Lower lobe of right lung (tissue), 2 donors: ENCODE measurements at regions not wholly inside any gene's neighbourhood (a gene's known extent, or its start where the extent isn't known, plus 50 kb on each side); places are given as distances from the start of the nearest gene placed in this dataset.

Experiments
- ATAC-seq, 2 donors: fragments of 200-7000 bp; cut with Tn5 transposase; one replicate each; pipeline ENCODE4 v1.9.1; 2020 to 2022; ENCODE audit warnings: mild to moderate bottlenecking in 2 of 2, moderate library complexity in 2 of 2
- DNase-seq: peaks from one replicate; pipeline ENCODE4 v3.0.0-alpha.2; 2020
- H3K27ac ChIP-seq: fragments of 200-600 bp; one replicate; pipeline ENCODE4 v1.8.0; 2022
- H3K27me3 ChIP-seq: fragments of 200-600 bp; one replicate; pipeline ENCODE4 v1.8.0; 2022; ENCODE audit warnings: low read depth
- H3K36me3 ChIP-seq: fragments of 200-600 bp; one replicate; pipeline ENCODE4 v1.8.0; 2022; ENCODE audit warnings: mild to moderate bottlenecking
- H3K4me1 ChIP-seq: fragments of 200-600 bp; one replicate; pipeline ENCODE4 v1.8.0; 2022
- H3K4me3 ChIP-seq: fragments of 200-600 bp; one replicate; pipeline ENCODE4 v1.8.0; 2022; ENCODE audit warnings: mild to moderate bottlenecking
- H3K9me3 ChIP-seq: fragments of 200-600 bp; one replicate; pipeline ENCODE4 v1.8.0; 2022
- intact Hi-C: fragments of 100-400 bp; cut with DNase I; formaldehyde crosslinking; loops from one replicate; pipeline ENCODE4 v1.11.0; 2022
- TF ChIP-seq, protein P1 (sequence below): fragments of 200-600 bp; IDR thresholded peaks from one replicate; pipeline ENCODE4 v1.8.0; 2022; ENCODE audit warnings: antibody characterized with exemption, mild to moderate bottlenecking
- donor health status: DM: no; HTN: yes; CAD: no; lungs with severe emphysema.

DNA sequence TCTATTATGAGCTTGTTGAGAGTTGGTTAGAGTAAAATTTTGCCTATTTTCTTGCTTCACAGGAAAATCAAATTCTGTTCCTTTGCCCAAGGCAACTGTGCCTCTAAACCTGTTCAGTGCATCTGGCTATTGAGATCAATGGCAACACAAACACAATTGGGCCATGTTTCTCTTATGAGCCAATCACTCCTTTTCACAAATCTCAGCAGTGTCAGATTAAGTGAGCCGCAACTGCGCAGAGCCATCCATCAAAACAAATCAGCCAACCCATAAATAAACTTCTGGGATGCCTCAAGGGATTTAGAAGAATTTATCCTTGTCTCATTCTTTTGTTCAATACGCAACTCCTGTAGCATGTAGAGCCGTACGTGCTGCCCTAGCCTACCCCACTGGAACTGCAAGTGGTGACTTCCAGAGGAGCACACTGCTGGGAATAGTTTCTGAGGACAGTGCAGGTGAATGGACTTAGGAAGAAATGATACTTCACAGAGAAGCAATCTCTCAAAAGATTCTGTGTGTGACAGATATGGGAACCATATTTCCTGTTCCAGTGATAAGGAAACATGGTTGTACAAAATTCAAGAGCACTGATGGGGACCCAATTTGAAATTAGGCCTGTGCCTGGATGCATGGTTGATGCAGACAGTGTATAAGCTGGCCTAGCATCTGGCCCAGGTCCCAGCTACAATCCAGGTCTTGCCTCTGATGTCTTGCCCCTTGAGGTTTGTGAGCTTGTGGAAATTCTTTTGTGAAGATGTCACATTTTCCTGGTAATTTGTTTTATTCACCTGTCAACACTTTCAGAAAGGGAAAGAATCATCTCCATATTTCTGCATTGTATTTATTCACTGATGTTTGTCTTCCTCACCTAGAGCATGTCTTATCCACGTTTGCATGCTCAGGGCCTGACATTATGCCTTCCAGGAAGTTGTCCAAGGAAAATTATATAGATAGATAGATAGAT is 166.2 kb downstream of the URB2 start:
- DNase-seq (no peak), ATAC-seq (no peak)
- H3K36me3 ChIP-seq = no peaks in the 10 kb centered on the region
- TF ChIP-seq, protein P1, sequence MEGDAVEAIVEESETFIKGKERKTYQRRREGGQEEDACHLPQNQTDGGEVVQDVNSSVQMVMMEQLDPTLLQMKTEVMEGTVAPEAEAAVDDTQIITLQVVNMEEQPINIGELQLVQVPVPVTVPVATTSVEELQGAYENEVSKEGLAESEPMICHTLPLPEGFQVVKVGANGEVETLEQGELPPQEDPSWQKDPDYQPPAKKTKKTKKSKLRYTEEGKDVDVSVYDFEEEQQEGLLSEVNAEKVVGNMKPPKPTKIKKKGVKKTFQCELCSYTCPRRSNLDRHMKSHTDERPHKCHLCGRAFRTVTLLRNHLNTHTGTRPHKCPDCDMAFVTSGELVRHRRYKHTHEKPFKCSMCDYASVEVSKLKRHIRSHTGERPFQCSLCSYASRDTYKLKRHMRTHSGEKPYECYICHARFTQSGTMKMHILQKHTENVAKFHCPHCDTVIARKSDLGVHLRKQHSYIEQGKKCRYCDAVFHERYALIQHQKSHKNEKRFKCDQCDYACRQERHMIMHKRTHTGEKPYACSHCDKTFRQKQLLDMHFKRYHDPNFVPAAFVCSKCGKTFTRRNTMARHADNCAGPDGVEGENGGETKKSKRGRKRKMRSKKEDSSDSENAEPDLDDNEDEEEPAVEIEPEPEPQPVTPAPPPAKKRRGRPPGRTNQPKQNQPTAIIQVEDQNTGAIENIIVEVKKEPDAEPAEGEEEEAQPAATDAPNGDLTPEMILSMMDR = no peak
- H3K27ac ChIP-seq = no peak overlapping the region
- intact Hi-C loops = no loop called here
- H3K4me1 ChIP-seq = no peaks in the 10 kb centered on the region
- no peaks in the 10 kb centered on the region for H3K27me3 ChIP-seq
- H3K9me3 ChIP-seq = no peaks in the 10 kb centered on the region
- no peak overlapping the region for H3K4me3 ChIP-seq

DNA sequence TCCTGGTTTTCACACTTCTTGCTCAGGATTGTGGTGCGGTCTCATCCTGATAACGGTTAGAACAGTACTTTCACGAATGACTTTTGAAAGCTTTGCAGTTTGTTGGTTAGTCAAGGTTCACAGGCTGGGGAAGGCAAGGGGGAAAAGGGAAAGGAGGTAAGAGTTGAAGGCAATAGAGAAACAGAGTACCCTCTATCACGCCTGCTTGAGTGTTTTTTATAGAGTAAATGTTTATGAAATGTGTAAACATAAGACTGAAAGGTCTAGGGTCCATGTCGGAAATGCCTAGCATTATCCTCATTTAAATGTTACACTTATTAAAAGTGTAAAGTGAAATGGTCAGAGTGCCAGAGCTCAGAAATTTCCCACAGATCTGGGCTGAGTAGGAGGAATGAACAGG is 167.4 kb downstream of the URB2 start:
- no peak for ATAC-seq
- Histone ChIP-seq H3K4me3 (no peak overlapping the region), H3K9me3 (no peaks in the 10 kb centered on the region), H3K36me3 (no peaks in the 10 kb centered on the region), H3K27ac (no peak overlapping the region), H3K4me1 (no peaks in the 10 kb centered on the region), H3K27me3 (no peaks in the 10 kb centered on the region)
- DNase-seq = no peak
- intact Hi-C loops = no loop called here
- TF ChIP-seq, protein P1 = no peak

GRCh38 chr1:229798558-229798957 is 172.5 kb downstream of the URB2 start:
- ATAC-seq (no peak), DNase-seq (no peak)
- Histone ChIP-seq H3K4me1 (no peaks in the 10 kb centered on the region), H3K9me3 (no peaks in the 10 kb centered on the region), H3K4me3 (no peak overlapping the region), H3K27me3 (no peaks in the 10 kb centered on the region), H3K27ac (no peak overlapping the region), H3K36me3 (no peaks in the 10 kb centered on the region)
- TF ChIP-seq, protein P1 = no peak
- intact Hi-C loops = no loop called here

DNA sequence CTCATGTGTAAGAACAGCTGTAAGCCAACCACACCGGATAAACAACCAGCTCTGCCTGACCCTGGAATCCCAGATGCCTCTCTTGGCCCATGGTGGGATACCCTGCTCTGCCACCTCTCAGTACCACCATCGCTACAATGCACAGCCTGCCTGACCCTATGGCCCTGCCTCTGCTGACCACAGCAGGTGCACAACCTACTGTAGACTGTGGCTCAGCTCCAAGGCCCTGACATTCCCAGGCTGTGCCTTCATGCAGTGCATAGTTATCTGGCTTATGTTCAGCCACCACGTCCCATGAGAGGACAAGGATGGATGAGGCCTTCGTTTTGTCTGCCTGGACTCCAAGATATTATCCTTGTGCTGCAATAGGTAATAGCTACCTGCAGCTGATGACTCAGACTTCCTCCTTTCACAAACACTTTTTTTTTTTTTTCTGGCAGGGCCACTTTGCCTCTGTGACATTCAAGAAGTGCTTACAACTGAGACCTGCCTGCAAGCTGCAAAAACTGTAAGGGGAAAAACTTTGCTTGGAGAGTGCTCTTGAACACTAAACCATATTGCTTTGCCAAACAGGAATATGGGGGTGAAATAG is 177.7 kb downstream of the URB2 start:
- intact Hi-C loops = no loop called here
- Histone ChIP-seq H3K36me3 (no peaks in the 10 kb centered on the region), H3K27me3 (no peaks in the 10 kb centered on the region), H3K4me1 (no peaks in the 10 kb centered on the region), H3K27ac (peak overlapping the region; percentile 7), H3K9me3 (peaks cover 14% of the 10 kb centered on the region), H3K4me3 (no peak overlapping the region)
- ATAC-seq = peak; percentile 69 to 72
- no peak for DNase-seq
- TF ChIP-seq, protein P1 = no peak

DNA sequence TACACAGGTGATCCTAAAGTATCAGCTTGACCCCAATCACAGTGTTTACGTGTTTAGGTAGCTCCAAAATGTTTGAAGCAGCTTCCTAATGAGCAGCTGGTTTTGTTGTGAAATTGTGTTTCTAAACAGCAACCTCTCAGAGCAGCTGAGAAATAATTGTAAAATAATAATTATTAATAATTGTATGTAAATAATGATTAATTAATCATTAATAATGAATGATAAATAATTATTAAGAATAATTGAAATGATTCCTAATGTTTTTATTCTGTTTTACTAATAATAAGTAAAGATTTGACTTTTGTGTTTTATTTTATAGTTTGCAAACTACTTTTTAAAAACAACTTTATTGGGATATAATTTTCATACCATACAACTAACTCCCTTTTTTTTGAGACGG is 182.2 kb downstream of the URB2 start:
- Histone ChIP-seq H3K27ac (no peak overlapping the region), H3K9me3 (peaks cover 26% of the 10 kb centered on the region), H3K4me3 (no peak overlapping the region), H3K27me3 (no peaks in the 10 kb centered on the region), H3K4me1 (no peaks in the 10 kb centered on the region), H3K36me3 (no peaks in the 10 kb centered on the region)
- TF ChIP-seq, protein P1 = no peak
- DNase-seq (no peak), ATAC-seq (no peak)
- intact Hi-C loops = no loop called here
